GM23338 (cell line): ENCODE measurements at regions not wholly inside any gene's neighbourhood (a gene's known extent, or its start where the extent isn't known, plus 50 kb on each side); places are given as distances from the start of the nearest gene placed in this dataset.

Experiments used
- ATAC-seq: fragments of 200-7000 bp; cut with Tn5 transposase; 3 replicates; pipeline ENCODE4 v1.9.1; 2020
- DNase-seq: peaks from one replicate; pipeline ENCODE4 v3.0.0-alpha.2; 2015; ENCODE audit warnings: low spot score
- H2AFZ ChIP-seq: fragments of 200-600 bp; sonication (generic); 2 replicates; pipeline ENCODE4 v1.8.0; 2016; ENCODE audit warnings: antibody characterized with exemption, mild to moderate bottlenecking, moderate library complexity
- H3F3A ChIP-seq: fragments of 200-600 bp; sonication (generic); replicated peaks from 2 replicates; pipeline ENCODE4 v1.8.0; 2017; ENCODE audit warnings: antibody characterized with exemption, mixed run types, low read depth
- H3K27ac ChIP-seq: fragments of 200-600 bp; sonication (generic); 2 replicates; pipeline ENCODE4 v1.6.1; 2016; ENCODE audit warnings: low read depth
- H3K27me3 ChIP-seq: fragments of 200-600 bp; sonication (generic); 2 replicates; pipeline ENCODE4 v1.8.0; 2016; ENCODE audit warnings: mild to moderate bottlenecking, mixed run types, moderate library complexity; ENCODE audit not compliant: insufficient read depth
- H3K36me3 ChIP-seq: fragments of 200-600 bp; sonication (generic); 2 replicates; pipeline ENCODE4 v1.8.0; 2016; ENCODE audit warnings: mild to moderate bottlenecking; ENCODE audit not compliant: insufficient read depth
- H3K4me1 ChIP-seq: fragments of 200-600 bp; sonication (generic); 2 replicates; pipeline ENCODE4 v1.8.0; 2016; ENCODE audit warnings: mild to moderate bottlenecking, moderate library complexity; ENCODE audit not compliant: insufficient read depth
- H3K4me2 ChIP-seq: fragments of 200-600 bp; sonication (generic); 2 replicates; pipeline ENCODE4 v1.7.1; 2017; ENCODE audit warnings: mixed run types
- H3K4me3 ChIP-seq: fragments of 200-600 bp; sonication (generic); 2 replicates; pipeline ENCODE4 v1.6.1; 2016; ENCODE audit warnings: mixed run types
- H3K79me2 ChIP-seq: fragments of 200-600 bp; sonication (generic); replicated peaks from 2 replicates; pipeline ENCODE4 v1.8.0; 2017; ENCODE audit warnings: mild to moderate bottlenecking; ENCODE audit not compliant: insufficient read depth
- H3K9me2 ChIP-seq: fragments of 200-600 bp; sonication (generic); 2 replicates; pipeline ENCODE4 v1.8.0; 2017; ENCODE audit not compliant: insufficient read depth
- H4K20me1 ChIP-seq: fragments of 200-600 bp; sonication (generic); replicated peaks from 2 replicates; pipeline ENCODE4 v1.8.0; 2017; ENCODE audit warnings: mild to moderate bottlenecking; ENCODE audit not compliant: insufficient read depth
- H3K27ac Mint-ChIP-seq: 2 replicates; pipeline ENCODE4 v1.8.0; 2020; ENCODE audit warnings: inconsistent platforms, mild to moderate bottlenecking, moderate library complexity, mixed read lengths
- H3K27me3 Mint-ChIP-seq: 3 replicates; pipeline ENCODE4 v1.8.0; 2022; ENCODE audit warnings: low read depth, mild to moderate bottlenecking, moderate library complexity, mixed read lengths, inconsistent platforms; ENCODE audit not compliant: insufficient read depth, poor library complexity
- H3K36me3 Mint-ChIP-seq: 3 replicates; pipeline ENCODE4 v1.8.0; 2021; ENCODE audit warnings: low read depth, mild to moderate bottlenecking, inconsistent platforms, moderate library complexity, mixed read lengths
- H3K4me1 Mint-ChIP-seq: 3 replicates; pipeline ENCODE4 v1.8.0; 2020; ENCODE audit warnings: mild to moderate bottlenecking, inconsistent platforms, mixed read lengths
- H3K4me3 Mint-ChIP-seq: 3 replicates; pipeline ENCODE4 v1.8.0; 2021; ENCODE audit warnings: moderate library complexity, mild to moderate bottlenecking, inconsistent platforms, mixed read lengths
- H3K9me3 Mint-ChIP-seq: 3 replicates; pipeline ENCODE4 v1.8.0; 2020; ENCODE audit warnings: moderate library complexity, mild to moderate bottlenecking, inconsistent platforms, mixed read lengths
- CREB1 ChIP-seq: fragments of 250-450 bp; sonication (Bioruptor Pico); IDR thresholded peaks from 2 replicates; pipeline ENCODE4 v1.5.0; 2020; ENCODE audit warnings: low read depth, mild to moderate bottlenecking, moderate library complexity
- CTCF ChIP-seq, 2 experiments: fragments of 200-600 bp in 1 of 2; sonication (generic) in 1 of 2; conservative IDR thresholded peaks; 2 replicates each; pipeline versions ENCODE4 v1.5.1 to v1.6.1; 2016 to 2017; ENCODE audit warnings: antibody characterized with exemption in 2 of 2, low read depth in 2 of 2, mild to moderate bottlenecking in 2 of 2, moderate library complexity in 1 of 2
- ETS1 ChIP-seq: IDR thresholded peaks from 2 replicates; pipeline ENCODE4 v1.6.1; 2016; ENCODE audit warnings: antibody characterized with exemption
- EZH2 ChIP-seq: fragments of 200-600 bp; sonication (generic); IDR thresholded peaks from one replicate; pipeline ENCODE4 v1.8.0; 2017; ENCODE audit warnings: antibody characterized with exemption, mild to moderate bottlenecking, low read depth; ENCODE audit not compliant: unreplicated experiment
- EZH2phosphoT487 ChIP-seq: fragments of 200-600 bp; sonication (generic); IDR thresholded peaks from one replicate; pipeline ENCODE4 v1.8.1; 2018; ENCODE audit warnings: antibody characterized with exemption; ENCODE audit not compliant: unreplicated experiment
- JUNB ChIP-seq: IDR thresholded peaks from one replicate; pipeline ENCODE4 v1.6.1; 2016; ENCODE audit warnings: antibody characterized with exemption; ENCODE audit not compliant: unreplicated experiment
- NANOG ChIP-seq: IDR thresholded peaks from 2 replicates; pipeline ENCODE4 v1.6.1; 2016; ENCODE audit warnings: antibody characterized with exemption, borderline replicate concordance
- POLR2AphosphoS5 ChIP-seq: IDR thresholded peaks from 2 replicates; pipeline ENCODE4 v1.6.1; 2016; ENCODE audit warnings: antibody characterized with exemption, low read depth
- REST ChIP-seq: IDR thresholded peaks from one replicate; pipeline ENCODE4 v1.6.1; 2018; ENCODE audit warnings: antibody characterized with exemption; ENCODE audit not compliant: unreplicated experiment
- STAT1 ChIP-seq: IDR thresholded peaks from one replicate; pipeline ENCODE4 v1.6.1; 2016; ENCODE audit warnings: antibody characterized with exemption; ENCODE audit not compliant: unreplicated experiment
- ZNF114 ChIP-seq: fragments of 250-450 bp; sonication (Bioruptor Pico); IDR thresholded peaks from 2 replicates; pipeline ENCODE4 v1.5.0; 2020; ENCODE audit warnings: mild to moderate bottlenecking, moderate library complexity
- ZNF331 ChIP-seq: fragments of 250-450 bp; sonication (Bioruptor Pico); IDR thresholded peaks from 2 replicates; pipeline ENCODE4 v1.5.0; 2020; ENCODE audit warnings: low read depth, mild to moderate bottlenecking, moderate library complexity
- ZNF462 ChIP-seq: fragments of 250-450 bp; sonication (Bioruptor Pico); IDR thresholded peaks from 2 replicates; pipeline ENCODE4 v1.5.0; 2020; ENCODE audit warnings: mild to moderate bottlenecking, moderate library complexity

GRCh38 chr7:114158854-114159253 is 240.0 kb upstream of the PPP1R3A start (continued):
- TF ChIP-seq ETS1, result no peak
- no peak for TF ChIP-seq REST
- no peak for TF ChIP-seq ZNF331 (CRISPR knock-in tag)

- H3K4me2 ChIP-seq, result no peak overlapping the region
- H3K27ac Mint-ChIP-seq, result no peak overlapping the region
- H3K4me1 Mint-ChIP-seq, result peaks cover 33% of the 10 kb centered on the region
- no peaks in the 10 kb centered on the region for H3K27me3 ChIP-seq
- H3K36me3 Mint-ChIP-seq, result no peaks in the 10 kb centered on the region
- H3K4me1 ChIP-seq, result peaks cover 32% of the 10 kb centered on the region
- no peaks in the 10 kb centered on the region for H3K9me2 ChIP-seq
- no peak overlapping the region for H3K4me3 ChIP-seq
- no peak for ATAC-seq
- no peak for DNase-seq
- H2AFZ ChIP-seq, result no peak overlapping the region
- H3K27ac ChIP-seq, result no peak overlapping the region
- no peaks in the 10 kb centered on the region for H3K9me3 Mint-ChIP-seq
- no peaks in the 10 kb centered on the region for H3K79me2 ChIP-seq
- H4K20me1 ChIP-seq, result no peaks in the 10 kb centered on the region
- H3K36me3 ChIP-seq, result no peaks in the 10 kb centered on the region
- no peak overlapping the region for H3K4me3 Mint-ChIP-seq
- H3F3A ChIP-seq, result no peaks in the 10 kb centered on the region
- H3K27me3 Mint-ChIP-seq, result no peaks in the 10 kb centered on the region
- TF ChIP-seq ETS1 (no peak), CTCF (conservative IDR thresholded peaks at IDR 0.05; ENCODE audit: low read depth in 2 of 2) (no peak), POLR2AphosphoS5 (no peak), EZH2phosphoT487 (no peak), NANOG (no peak), CREB1 (CRISPR knock-in tag) (no peak), EZH2 (no peak), STAT1 (no peak), JUNB (no peak), ZNF114 (no peak), ZNF462 (CRISPR knock-in tag) (no peak)
These were observed 239.5 kb upstream of the PPP1R3A start for GRCh38 chr7:114158275-114158674.
